ENCODE measurements at regions not wholly inside any gene's neighbourhood (a gene's known extent, or its start where the extent isn't known, plus 50 kb on each side); places are given as distances from the start of the nearest gene placed in this dataset.
"Not testable (repeated sequence)": the region's sequence is repeated elsewhere in the genome, so short reads cannot be mapped to it uniquely, and the experiment has no call there.

DNA sequence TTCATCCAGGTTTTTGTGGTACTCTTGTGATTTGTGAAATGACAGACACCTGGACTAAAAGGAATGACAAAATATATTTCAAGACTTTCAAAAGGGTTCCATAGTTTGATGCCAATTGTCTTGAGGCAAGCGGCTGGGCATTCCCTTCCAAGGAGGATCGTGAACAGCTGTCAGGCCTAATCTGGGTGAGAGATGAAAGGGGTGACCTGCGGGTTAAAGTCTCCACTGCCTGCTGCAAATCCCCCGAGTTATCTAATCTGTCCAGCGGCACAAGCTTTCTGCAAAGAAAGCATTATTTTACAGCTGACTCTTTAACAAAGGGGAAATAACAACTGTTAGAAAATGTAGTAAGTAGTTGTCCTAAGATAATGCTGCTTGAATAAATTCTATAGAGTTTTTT lies 128.7 kb upstream of the MB21D2 start:
- no peak for DNase-seq (ENCODE audit: low read depth in 2 of 2)

DNA sequence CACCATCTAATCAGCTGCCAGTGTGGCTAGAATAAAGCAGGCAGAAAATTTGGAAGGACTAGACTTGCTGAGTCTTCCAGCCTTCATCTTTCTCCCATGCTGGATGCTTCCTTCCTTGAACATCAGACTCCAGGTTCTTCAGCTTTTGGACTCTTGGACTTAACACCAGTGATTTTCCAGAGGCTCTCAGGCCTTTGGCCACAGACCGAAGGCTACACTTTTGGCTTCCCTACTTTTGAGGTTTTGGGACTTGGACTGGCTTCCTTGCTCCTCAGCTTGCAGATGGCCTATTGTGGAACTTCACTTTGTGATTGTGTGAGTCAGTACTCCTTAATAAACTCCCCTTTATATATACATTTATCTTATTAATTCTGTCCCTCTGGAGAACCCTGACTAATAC lies 129.8 kb upstream of the MB21D2 start:
- not testable (repeated sequence) for DNase-seq (ENCODE audit: low read depth in 2 of 2)

DNA sequence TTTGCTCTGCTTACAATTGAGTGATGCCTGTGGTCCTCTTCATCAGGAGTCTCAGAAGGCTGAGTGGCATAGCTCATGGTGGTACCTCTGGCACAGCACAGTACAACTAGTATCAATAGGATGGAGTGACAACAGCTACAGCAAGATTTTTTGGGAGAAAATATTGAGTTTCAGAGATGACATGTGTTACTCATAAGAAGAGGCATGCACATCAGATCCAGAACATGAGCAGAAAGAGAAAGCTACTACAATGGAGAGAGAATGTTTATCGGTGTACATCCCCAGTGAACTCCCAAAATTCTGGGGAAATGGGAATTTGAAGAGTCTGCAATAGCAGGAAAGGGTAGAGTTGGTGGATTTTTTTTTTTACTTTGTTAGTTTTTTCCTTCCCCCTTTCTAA lies 130.5 kb upstream of the MB21D2 start:
- no peak for DNase-seq (ENCODE audit: low read depth in 2 of 2)

DNA sequence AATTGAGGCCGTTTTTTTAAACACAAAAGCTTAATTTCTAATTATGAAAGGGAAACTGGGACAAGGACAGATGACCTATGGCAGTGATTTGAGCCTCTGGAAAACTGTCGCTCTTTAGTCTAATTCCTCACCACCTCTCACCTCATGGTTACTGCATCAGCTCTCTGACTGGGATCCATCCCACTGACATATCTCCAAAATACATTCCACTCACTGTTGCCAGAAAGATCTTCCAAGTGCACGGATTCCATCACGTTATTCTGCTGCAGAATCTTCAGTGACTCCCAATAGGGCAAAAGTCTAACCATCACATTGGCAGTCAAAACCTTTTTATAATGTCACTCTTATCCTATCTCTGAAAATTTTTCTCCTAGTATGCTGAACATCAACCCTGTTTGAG lies 132.3 kb upstream of the MB21D2 start:
- no peak for DNase-seq (ENCODE audit: low read depth in 2 of 2)

DNA sequence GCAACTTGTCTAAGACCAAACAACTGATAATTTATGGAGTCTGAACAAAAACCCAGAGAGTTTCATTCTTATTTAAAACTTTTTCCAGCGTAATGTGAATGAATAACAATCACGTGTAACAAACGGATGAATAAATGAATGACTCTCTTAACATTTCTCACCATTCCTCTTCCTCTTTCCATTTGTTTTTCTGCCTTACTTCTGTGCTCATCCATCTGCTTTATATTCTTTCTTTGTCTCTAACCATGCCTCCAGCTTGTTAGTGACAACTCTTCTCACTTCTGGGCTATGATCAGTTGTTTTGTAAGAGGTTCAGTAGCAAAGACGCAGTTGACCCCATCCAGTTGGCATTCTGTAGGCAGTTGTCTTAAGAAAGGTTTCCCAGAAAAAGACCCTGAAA lies 133.7 kb upstream of the MB21D2 start:
- no peak for DNase-seq (ENCODE audit: low read depth in 2 of 2)

DNA sequence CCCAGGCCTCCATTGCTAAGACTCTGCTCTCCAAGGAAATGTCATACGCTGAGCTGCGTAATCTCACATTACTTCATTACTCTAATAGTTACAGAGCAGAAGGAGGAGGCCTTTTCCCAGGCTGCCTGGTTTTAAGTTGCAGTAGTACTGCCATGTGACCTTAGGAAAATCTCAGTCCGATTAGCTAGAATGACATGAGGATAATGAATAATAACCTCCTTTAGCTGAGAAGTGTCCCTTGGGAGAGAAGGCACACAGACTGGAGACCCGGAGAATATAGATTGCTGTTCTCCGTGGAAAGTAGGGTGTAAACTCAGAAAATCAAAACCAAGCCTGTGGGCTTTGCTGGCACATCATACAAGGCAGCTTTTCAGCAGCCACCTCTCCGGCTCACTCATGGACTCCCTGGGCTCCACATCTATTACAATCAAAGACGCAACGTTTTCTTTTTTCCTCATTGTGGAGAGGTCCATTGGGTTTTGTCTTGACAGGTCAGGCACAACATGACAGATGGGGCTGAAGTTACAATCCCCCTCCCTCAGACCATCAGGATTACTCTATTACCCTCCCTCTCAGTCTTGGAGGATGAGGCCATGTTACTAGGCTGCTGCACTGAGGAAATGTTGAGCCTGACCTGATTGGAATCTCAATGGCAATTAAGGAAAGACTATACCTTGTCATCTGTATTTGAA lies 134.8 kb upstream of the MB21D2 start:
- DNase-seq (ENCODE audit: low read depth in 2 of 2): no peak

DNA sequence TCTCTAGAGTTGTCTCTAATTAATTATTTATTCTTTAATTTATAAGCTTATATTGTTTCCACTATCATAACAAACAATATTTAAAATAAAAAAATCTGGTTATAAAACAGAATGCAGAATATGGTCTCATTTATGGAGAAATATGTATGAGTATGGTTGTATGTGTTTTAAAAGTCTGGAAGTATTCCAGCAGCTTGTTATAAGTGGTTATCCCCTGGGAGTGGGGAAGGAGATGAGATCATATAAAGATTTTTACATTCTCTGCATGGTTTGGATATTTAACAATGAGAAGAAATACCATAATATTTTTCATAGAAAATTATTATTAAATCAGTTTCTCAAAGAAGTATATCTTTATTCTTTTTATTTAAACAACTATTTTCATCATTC lies 135.4 kb upstream of the MB21D2 start:
- DNase-seq (ENCODE audit: low read depth in 2 of 2): no peak

DNA sequence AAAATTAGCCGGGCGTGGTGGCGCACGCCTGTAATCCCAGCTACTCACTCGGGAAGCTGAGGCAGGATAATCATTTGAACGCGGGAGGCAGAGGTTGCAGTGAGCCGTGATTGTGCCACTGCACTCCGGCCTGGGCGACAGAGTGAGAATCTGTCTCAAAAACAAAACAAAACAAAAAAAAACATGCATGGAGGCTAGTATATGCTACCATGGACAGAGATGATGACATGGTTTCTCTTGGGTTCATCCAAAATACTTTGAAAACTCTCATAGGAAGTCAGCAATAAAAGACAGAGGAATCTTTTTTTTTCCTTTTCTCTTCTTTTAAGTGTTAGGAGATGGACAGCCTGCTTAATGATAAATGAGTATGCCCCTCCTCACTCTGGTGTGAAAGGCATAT lies 137.7 kb upstream of the MB21D2 start:
- no peak for DNase-seq (ENCODE audit: low read depth in 2 of 2)

DNA sequence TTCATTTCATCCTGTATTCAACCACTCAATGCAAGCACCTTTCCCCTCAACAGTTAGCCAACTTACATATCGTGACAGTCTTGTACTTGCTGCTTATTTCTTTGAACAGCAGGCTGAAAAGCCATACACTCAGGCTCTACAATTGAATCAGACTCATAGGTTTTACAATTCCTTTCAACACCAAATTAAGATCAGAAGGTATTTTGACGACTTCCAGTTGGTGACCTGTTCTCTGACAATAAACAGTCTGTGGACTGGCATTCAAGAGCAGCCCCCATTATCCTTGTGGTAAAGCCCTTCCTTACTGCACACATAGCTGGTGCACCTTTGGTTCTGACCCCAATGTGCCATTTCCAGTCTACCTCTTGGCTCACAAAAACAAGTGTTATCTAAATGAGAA lies 140.0 kb upstream of the MB21D2 start:
- no peak for DNase-seq (ENCODE audit: low read depth in 2 of 2)

DNA sequence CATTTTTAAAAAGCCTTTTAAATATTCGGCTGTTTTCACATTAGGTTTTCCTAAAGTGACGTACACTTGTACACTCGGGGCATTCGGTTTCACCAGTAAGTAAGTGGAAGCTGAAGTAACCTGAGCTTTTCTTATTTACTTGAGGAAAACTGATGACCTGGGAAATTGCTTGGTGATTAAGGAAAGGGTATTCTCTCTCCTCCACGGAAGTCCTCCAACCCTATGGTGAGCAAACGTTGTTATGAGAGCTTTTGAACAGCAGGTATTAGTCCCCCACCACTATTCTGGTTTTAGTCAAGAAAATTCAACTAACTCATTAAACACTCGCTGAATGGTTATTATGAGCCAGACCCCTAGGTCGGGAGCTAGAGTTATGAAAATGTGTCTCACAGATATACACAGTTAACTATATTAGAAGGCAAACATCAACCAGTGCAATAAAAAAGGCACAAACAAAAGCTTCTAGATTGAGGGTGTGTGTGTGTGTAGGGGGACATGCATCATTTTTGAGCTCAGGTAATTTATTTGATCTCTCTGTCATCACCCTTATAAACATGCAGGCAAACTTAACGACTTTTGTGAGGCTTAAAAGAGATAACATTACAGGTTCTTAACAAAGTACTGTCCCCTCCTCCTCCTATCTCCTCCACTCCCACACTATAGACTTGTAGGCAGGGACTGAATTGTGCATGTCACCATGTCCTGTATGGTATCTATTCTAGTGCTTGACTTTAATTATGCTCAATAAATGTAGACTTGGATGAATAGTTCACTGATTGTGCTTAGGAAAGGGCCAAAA lies 143.3 kb upstream of the MB21D2 start:
- no peak for DNase-seq (ENCODE audit: low read depth in 2 of 2)

DNA sequence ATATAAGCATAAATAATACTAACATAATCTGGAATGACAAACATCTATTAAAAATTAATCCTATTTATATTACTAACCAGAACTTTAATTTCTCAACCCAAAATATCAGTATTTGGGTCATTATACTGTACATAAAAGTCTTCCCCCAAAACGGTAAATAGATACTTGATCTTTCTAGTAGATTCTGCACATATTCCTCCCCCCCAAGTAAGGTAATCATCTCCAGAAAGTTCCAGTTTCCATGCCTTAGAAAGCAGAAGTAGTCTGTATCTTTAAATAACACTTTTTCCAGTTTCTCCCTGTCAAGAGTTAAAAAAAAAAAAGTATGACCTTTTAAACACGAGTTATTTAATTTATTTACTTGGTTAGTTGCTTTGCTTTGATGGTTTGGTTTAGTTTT lies 150.7 kb upstream of the MB21D2 start:
- DNase-seq (ENCODE audit: low read depth in 2 of 2): no peak

DNA sequence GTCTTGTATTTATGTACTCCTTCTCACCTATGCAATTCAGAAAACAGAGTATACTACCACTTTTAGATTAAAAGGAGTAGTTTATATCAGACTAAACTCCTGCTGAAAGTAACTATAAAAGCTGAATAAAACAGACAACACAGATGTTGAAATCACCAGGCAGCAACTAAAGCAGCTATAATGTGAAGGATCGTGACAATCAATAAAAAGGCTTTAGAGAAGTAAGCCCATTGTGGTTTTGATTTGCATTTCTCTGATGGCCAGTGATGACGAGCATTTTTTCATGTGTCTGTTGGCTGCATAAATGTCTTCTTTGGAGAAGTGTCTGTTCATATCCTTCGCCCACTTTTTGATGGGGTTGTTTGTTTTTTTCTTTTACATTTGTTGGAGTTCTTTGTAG lies 152.1 kb upstream of the MB21D2 start:
- not testable (repeated sequence) for DNase-seq (ENCODE audit: low read depth in 2 of 2)

DNA sequence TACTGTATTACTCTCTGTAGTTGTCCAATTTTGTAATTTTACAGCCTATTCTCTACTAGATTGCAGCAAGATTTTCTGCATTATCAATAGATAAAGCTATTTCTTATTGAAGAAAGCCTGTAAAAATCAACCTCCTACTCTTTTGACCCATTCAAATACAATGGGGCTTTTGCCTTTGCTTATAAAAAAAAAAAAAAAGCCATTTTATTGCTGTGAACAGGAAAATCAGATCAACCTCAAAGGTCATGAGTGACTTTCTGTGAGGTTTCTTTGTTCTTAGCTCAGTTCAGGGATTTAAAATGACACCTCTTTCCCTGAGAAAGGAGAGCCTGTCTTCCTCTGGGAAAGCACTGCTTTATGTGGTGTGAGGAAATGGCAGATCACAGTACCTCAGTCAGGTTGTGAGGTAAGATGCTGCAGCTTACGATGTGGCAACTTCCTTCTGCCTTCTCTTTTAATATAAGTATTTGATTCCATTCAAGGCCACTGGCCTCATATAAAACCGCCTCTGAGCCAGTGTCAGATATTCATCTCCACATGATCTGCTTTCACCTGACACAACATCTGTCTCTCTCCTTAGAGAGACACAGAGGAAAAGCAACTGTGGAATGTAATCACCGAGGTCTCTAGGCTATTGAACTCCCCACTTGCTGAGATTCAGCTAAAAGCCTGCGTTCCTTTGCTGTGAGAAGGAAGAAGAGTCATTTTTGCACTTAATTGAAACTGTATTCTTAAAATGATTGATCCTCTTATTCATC lies 161.5 kb upstream of the MB21D2 start:
- DNase-seq (ENCODE audit: low read depth in 2 of 2): no peak

DNA sequence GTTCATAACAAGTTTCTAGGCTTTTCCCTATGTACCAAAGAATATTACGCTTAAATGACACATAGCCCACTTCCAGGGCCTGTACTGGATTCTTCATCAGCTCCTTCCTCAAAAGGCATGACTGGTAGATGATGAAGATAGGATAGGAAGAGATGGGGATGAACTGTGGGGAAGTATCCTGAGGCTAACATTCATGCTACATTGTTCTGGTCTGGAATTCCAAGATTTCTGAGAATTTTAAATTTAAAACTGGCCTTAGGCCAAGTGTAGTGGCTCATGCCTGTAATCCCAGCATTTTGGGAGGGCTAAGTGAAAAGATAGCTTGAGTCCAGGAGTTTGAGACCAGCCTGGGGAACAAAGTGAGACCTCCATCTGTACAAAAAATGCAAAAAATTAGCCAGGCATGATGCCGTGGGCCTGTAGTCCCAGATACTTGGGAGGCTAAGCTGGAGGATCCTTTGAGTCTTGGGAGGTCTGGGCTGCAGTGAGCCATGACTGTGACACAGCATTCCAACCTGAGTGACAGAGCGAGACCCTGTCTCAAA lies 160.1 kb upstream of the PLAAT1 start:
- no peak for DNase-seq (ENCODE audit: low read depth in 2 of 2)

DNA sequence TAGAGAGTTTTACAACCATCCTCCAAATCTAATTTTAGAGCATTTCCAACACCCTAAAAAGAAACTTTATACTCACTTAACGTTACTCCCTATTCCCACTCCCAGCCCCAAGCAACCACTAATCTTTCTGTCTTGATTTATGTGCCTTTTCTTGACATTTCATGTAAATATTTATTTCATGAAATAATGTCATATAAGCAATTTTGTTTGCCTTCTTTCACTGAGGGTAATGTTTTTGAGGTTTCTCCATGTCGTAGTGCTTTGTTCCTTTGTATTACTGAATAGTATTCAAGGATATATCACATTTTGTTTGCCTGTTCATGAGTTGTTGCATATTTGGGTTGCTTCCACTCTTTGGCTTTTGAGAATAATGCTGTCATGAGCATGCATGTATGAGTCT lies 155.4 kb upstream of the PLAAT1 start:
- DNase-seq (ENCODE audit: low read depth in 2 of 2): no peak

DNA sequence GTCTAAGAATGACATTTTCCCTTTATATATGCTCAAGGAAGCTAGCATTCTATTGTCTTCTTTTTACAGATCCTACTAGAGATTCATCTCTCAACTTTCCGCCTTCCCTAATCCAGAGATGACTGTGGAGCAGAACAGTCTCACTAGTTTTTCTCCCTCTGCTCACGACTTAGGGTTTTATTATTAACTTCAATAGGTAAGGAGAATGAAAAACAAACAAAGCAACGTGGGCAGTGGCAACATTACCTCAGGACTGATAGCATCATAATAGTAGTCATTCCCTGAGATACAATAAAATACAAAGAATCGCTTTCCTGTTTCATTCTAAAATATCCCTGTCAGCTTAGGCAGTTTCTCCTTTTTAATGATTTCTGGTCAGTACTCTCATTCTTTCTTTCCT lies 154.3 kb upstream of the PLAAT1 start:
- no peak for DNase-seq (ENCODE audit: low read depth in 2 of 2)

DNA sequence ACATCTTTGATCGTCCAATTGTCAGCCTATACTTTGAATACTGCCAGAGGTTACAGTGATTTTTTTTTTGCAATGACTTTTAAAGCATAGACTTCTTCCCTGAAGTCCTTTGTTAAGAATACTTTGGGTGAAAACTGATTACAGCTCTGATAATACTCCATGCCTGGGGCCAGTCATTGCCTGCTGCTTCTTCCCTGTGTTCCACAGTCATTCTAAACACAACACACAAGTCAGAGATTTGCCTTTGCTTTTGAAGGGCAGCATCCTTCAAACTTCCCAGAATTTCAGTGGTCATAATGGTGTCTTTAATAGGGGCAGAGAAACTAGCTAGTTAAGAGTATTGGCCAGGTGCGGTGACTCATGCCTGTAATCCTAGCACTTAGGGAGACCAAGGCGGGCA lies 153.7 kb upstream of the PLAAT1 start:
- no peak for DNase-seq (ENCODE audit: low read depth in 2 of 2)

DNA sequence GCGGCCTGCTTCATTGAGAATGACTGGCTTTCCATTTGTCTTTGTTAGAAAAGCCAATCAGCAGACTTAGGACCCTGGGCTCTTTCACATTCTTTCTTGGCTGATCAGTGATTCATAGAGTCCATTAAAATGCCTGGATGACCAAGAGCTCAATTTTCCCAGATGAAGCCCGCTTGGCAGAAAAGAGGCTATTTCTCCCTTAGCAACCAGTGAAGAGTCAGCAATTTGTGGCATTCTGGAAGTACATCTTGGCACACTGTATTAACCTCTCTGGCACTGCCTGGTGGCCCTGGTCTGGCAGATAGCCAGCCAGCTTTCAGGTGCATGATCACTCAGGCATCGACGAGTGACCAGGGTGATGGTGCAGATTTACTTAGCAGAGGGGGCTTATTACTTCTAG lies 145.7 kb upstream of the PLAAT1 start:
- no peak for DNase-seq (ENCODE audit: low read depth in 2 of 2)

DNA sequence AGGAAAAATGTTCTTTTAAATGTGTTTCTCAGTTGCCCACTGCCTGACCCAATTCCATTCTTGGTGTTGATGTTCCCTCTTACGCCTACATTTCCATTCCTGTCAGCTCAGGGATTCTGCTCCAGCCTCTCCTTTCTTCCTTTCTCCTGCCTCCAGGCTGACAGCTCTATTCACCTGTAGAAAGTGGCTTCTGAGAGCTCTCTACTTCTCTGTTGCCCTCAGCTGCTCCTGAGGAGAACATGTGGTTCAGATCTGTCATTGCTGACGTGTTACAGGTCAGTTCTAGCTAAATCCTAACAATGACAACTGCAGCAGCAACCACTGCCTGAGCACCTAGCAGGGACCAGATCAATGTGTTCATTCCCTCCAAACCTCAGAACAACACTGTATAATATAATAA lies 144.9 kb upstream of the PLAAT1 start:
- DNase-seq (ENCODE audit: low read depth in 2 of 2): no peak

DNA sequence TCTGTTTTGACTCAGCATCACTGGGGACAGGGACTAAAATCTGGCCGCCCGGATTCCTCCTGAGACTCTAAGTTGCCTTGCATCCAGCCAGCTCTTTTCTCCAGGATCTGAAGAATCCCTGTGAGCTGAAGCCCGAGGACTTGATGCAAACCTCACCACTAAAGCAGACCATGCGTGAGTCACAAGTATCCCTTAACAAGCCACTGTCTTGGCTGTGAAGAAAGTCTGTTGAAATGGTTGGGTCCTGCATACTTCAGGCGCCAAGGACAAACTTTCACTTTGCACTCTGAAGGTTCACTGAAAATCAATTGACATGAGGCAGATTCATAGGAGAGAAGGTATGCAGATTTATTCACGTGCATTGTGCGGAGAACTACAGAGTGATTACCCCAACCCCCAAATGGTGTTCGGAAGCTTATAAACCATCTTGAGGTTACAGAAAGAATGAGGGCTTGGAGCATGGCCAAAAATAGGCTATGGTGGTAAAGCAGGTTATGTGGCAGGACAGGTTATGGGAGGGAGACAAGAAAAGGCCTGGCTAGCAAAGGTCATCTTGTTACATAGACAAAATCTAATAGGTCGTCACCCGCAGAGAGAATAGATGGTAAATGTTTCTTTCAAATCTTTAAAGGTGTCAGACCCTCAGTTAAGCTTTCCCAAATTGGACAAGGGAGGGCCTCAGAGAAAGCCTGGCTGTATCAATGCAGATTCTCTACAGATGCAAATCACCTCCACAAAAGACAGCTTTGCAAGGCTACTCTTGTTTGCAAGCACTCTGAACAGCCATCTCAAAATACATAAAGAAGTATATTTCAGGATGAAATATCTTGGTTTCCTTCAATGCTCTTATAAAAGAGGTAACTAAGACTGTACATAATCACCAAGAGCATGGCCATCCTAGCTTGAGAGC lies 126.3 kb upstream of the PLAAT1 start:
- DNase-seq (ENCODE audit: low read depth in 2 of 2): no peak

DNA sequence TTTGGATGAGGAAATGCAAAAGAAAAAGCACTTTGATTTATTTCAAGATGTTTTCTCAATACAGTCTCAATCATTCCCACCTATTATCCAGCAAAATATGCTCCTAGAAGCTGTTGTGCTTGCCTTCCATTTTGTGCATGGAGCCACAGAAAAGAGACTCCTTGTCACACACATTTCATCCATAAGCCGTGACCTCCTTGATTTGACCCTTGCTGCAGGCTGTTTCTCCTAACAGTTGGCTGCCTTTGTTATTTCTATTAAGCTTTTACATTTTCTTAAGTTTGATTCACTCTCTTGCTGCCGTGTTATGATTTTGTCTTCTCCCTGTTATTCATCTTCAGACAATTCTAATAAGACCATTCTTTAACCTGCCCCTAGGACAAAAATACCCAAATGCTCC lies 124.2 kb upstream of the PLAAT1 start:
- DNase-seq (ENCODE audit: low read depth in 2 of 2): no peak

DNA sequence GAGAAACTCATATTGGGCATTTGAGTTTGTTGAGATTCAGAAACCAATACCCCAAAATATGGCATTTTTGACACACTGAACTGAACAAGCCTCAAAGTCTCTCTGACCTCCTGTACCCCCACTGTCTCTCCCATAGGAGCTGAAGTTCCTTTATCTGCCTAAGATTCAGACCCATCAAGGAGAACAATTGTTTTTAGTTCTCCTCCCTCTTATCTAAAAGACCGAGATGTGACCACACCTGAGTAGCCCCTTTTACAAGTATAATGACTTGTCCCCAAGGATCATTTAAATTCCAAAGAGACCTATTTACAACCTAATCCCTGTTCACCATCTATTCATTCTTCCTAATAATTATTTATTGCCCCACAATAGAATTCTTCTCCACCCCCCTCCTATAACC lies 122.1 kb upstream of the PLAAT1 start:
- no peak for DNase-seq (ENCODE audit: low read depth in 2 of 2)
